ENCODE measurements at regions not wholly inside any gene's neighbourhood (a gene's known extent, or its start where the extent isn't known, plus 50 kb on each side); places are given as distances from the start of the nearest gene placed in this dataset.
"Not testable (repeated sequence)": the region's sequence is repeated elsewhere in the genome, so short reads cannot be mapped to it uniquely, and the experiment has no call there.

DNA sequence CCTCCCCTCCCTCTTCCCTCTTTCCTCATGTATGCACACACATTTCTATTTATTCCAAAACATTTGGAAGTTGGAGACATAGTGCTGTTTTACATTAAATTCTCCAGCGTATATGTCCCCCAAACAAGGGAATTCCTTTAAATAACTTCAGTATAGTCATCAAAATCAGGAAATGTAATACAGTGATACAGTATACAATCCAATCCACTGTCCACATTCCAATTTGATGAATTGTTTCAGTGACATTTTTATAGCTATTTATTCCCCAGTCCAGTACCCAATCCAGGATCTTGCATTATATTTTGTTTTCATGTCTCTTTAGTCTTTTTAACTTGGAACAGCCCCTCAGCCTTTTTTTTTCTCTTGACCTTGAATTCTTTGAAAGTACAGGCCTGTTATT is 233.0 kb downstream of the DKK2 start:
- DNase-seq (ENCODE audit: insufficient read length, low spot score) = no peak
- TF ChIP-seq, protein P1, sequence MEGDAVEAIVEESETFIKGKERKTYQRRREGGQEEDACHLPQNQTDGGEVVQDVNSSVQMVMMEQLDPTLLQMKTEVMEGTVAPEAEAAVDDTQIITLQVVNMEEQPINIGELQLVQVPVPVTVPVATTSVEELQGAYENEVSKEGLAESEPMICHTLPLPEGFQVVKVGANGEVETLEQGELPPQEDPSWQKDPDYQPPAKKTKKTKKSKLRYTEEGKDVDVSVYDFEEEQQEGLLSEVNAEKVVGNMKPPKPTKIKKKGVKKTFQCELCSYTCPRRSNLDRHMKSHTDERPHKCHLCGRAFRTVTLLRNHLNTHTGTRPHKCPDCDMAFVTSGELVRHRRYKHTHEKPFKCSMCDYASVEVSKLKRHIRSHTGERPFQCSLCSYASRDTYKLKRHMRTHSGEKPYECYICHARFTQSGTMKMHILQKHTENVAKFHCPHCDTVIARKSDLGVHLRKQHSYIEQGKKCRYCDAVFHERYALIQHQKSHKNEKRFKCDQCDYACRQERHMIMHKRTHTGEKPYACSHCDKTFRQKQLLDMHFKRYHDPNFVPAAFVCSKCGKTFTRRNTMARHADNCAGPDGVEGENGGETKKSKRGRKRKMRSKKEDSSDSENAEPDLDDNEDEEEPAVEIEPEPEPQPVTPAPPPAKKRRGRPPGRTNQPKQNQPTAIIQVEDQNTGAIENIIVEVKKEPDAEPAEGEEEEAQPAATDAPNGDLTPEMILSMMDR (IDR thresholded peaks at IDR 0.05; ENCODE audit: insufficient read depth, missing control alignments) = no peak
- no peak for FAIRE-seq

DNA sequence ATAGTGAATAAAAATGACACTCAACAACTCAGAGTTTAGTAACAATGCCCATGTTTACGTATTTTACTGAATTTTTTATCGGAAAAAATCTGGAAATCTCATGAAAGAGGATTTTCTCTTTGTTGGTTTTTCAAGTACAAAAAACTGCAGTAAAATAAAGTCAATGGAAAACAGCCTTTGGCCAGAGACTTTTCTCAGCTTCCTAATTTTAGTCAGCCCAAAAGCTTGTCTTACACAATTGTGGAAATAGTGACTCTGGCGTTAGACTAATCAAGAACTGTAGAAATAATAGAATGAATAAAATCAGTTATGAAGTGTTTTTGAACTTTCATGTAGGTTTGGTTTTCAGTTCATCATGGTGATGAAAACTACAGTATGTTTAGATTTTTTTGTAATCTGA is 234.7 kb downstream of the DKK2 start:
- no peak for DNase-seq (ENCODE audit: insufficient read length, low spot score)
- FAIRE-seq = no peak
- TF ChIP-seq, protein P1 (IDR thresholded peaks at IDR 0.05; ENCODE audit: insufficient read depth, missing control alignments) = no peak

DNA sequence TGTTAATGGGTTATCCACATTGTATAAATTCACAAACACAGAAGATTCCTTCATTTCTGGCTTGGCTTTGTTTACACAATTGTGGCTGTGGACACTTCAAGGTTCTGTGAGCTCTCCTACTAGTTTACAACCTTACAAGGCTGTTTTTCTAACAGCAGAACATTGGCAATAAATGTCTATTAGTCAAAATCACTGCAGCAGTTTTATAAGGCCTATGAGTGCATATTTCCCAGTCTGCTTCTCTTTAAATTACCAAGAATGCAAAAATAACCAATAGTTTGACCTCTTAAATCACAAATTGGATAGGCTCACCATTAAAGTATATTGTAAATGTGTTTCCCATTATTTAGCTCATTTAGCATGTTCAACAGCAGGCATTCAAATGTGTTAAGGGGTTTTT is 239.2 kb downstream of the DKK2 start:
- FAIRE-seq = no peak
- DNase-seq (ENCODE audit: insufficient read length, low spot score) = no peak
- TF ChIP-seq, protein P1 (IDR thresholded peaks at IDR 0.05; ENCODE audit: insufficient read depth, missing control alignments) = no peak

DNA sequence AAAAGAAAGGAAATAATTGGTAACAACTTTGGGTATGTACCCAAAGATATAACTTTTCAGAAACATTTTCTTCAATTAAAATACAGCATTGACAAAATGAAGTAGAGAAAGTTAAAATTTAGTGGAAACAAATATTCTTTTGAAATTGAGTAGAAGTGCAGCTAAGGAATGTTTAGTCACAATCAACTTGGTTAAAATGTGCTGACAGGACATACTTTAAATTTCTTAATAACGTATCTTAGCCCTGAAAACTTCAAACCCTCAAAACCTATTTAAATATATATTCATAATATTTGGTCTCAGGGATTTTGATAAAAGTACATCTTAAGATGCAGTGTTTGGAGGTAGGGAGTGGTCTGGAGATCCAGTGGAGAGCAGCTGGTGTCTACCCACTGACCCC is 240.8 kb downstream of the DKK2 start:
- FAIRE-seq = no peak
- TF ChIP-seq, protein P1 (IDR thresholded peaks at IDR 0.05; ENCODE audit: insufficient read depth, missing control alignments) = no peak
- no peak for DNase-seq (ENCODE audit: insufficient read length, low spot score)

DNA sequence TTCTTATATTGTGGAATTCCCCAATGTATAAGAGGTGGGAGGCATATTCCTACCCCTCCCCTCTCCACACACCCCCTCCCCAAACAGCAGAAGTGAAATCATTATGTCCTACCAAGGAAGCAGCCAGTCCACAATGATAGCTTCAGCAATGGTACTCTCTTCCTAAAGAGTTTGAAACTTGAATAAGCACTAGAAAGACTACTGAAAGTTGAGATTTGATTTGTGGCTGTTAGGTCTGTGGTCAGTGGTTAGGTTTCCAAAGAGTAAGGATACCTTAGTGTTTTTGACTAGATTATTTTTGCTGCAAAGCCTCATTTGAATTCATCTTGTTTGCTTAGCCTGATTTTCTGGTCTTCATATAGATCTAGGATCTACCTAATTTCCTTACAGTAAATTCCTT is 242.2 kb downstream of the DKK2 start:
- FAIRE-seq (no peak), DNase-seq (ENCODE audit: insufficient read length, low spot score) (no peak)
- TF ChIP-seq, protein P1 (IDR thresholded peaks at IDR 0.05; ENCODE audit: insufficient read depth, missing control alignments) = no peak

DNA sequence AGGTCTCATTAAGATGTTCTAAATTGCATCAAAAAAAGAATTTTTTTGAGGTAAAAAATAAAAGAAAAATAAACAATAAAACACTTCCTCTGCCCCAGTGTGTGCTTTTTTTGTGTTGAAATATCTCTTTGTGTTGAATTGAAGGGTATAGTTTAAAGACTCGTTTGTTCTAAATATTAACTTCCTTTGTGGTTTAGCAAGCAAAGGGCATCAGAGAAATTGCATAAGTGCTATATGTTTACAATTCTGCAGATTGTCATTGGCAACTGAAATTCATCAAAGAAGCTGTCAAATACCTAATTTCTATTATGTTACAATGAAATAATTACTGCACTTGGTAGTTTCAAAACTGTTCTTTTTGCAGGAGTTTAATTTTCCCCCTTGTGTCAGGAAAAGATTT is 260.5 kb downstream of the DKK2 start:
- peak; percentile 21 for FAIRE-seq
- no peak for DNase-seq (ENCODE audit: insufficient read length, low spot score)
- TF ChIP-seq, protein P1 (IDR thresholded peaks at IDR 0.05; ENCODE audit: insufficient read depth, missing control alignments) = no peak

DNA sequence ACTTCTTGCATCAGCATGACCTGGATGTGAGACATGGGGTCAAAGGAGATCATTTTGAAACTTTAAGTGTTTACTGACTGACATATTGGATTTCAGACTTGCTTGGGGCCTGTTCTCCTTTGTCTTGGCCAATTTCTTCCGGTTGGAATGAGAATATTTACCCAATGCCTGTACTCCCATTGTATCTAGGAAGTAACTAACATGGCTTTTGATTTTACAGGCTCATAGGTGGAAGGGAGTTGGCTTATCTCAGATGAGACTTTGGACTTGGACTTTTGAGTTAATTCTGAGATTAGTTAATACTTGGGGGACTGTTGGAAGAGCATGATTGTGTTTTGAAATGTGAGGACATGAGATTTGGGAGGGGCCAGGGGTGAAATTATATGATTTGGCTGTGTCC is 262.1 kb downstream of the DKK2 start:
- DNase-seq (ENCODE audit: insufficient read length, low spot score); FAIRE-seq: not testable (repeated sequence)

Measured in D721Med (cell line).